Neural cell (in vitro differentiated cells): ENCODE measurements at regions not wholly inside any gene's neighbourhood (a gene's known extent, or its start where the extent isn't known, plus 50 kb on each side); places are given as distances from the start of the nearest gene placed in this dataset.

Source experiments
- H2AFZ ChIP-seq: fragments of 200-600, 300-800 bp; sonication (generic), shearing (Covaris generic); 2 replicates; pipeline ENCODE4 v1.6.0; 2014; ENCODE audit warnings: low read depth, mild to moderate bottlenecking, antibody characterized with exemption, low read length, moderate library complexity
- H3F3A ChIP-seq: fragments of 200-600 bp; shearing (Covaris generic); 2 replicates; pipeline ENCODE4 v1.6.1; 2016; ENCODE audit warnings: mild to moderate bottlenecking, moderate library complexity, mixed read lengths, antibody characterized with exemption, low read length; ENCODE audit not compliant: insufficient read depth, poor library complexity, severe bottlenecking
- H3K27ac ChIP-seq: fragments of 200-600, 300-800 bp; sonication (generic), shearing (Covaris generic); 2 replicates; pipeline ENCODE4 v1.5.1; 2014; ENCODE audit warnings: mild to moderate bottlenecking, low read length, moderate library complexity
- H3K27me3 ChIP-seq: fragments of 300-800, 200-600 bp; sonication (generic), shearing (Covaris generic); 2 replicates; pipeline ENCODE4 v1.6.0; 2014; ENCODE audit warnings: mild to moderate bottlenecking, low read depth, low read length, moderate library complexity; ENCODE audit not compliant: insufficient read depth
- H3K36me3 ChIP-seq: fragments of 300-800, 200-600 bp; sonication (generic), shearing (Covaris generic); 2 replicates; pipeline ENCODE4 v1.5.1; 2014; ENCODE audit warnings: mild to moderate bottlenecking, antibody characterized with exemption, low read length, moderate library complexity; ENCODE audit not compliant: insufficient read depth
- H3K4me2 ChIP-seq: fragments of 300-800, 200-600 bp; sonication (generic), shearing (Covaris generic); 2 replicates; pipeline ENCODE4 v1.6.0; 2014; ENCODE audit warnings: mild to moderate bottlenecking, low read length
- H3K4me3 ChIP-seq: fragments of 300-800, 200-600 bp; sonication (generic), shearing (Covaris generic); 2 replicates; pipeline ENCODE4 v1.5.1; 2014; ENCODE audit warnings: mild to moderate bottlenecking, low read length, moderate library complexity
- H3K79me2 ChIP-seq: fragments of 200-600 bp; shearing (Covaris generic); replicated peaks from 2 replicates; pipeline ENCODE4 v1.6.0; 2014; ENCODE audit warnings: mild to moderate bottlenecking, low read length, moderate library complexity; ENCODE audit not compliant: insufficient read depth
- H3K9ac ChIP-seq: fragments of 300-800, 200-600 bp; sonication (generic), shearing (Covaris generic); 2 replicates; pipeline ENCODE4 v1.6.1; 2016; ENCODE audit warnings: mild to moderate bottlenecking, low read length, mixed read lengths
- H3K9me2 ChIP-seq: fragments of 200-600 bp; shearing (Covaris generic); 2 replicates; pipeline ENCODE4 v1.6.1; 2016; ENCODE audit warnings: mild to moderate bottlenecking, low read length, mixed read lengths; ENCODE audit not compliant: insufficient read depth
- H3K9me3 ChIP-seq: fragments of 200-600, 300-800 bp; sonication (generic), shearing (Covaris generic); 2 replicates; pipeline ENCODE4 v1.6.1; 2016; ENCODE audit warnings: mild to moderate bottlenecking, mixed run types, low read length, moderate library complexity, mixed read lengths
- H4K20me1 ChIP-seq: fragments of 200-600 bp; shearing (Covaris generic); 2 replicates; pipeline ENCODE4 v1.6.1; 2016; ENCODE audit warnings: mild to moderate bottlenecking, mixed run types; ENCODE audit not compliant: insufficient read depth
- EP300 ChIP-seq: fragments of 450-650 bp; conservative IDR thresholded peaks from 2 replicates; pipeline ENCODE4 v1.6.1; 2014; ENCODE audit warnings: antibody characterized with exemption, mild to moderate bottlenecking, moderate library complexity; ENCODE audit not compliant: poor library complexity, severe bottlenecking
- EZH2 ChIP-seq: fragments of 200-600, 300-800 bp; shearing (Covaris generic), sonication (generic); IDR thresholded peaks from 2 replicates; pipeline ENCODE4 v1.6.1; 2014; ENCODE audit warnings: antibody characterized with exemption, low read length, borderline replicate concordance, mild to moderate bottlenecking; ENCODE audit not compliant: insufficient read depth, poor library complexity, severe bottlenecking
- MXI1 ChIP-seq: fragments of 450-650 bp; conservative IDR thresholded peaks from 2 replicates; pipeline ENCODE4 v1.6.1; 2014; ENCODE audit warnings: antibody characterized with exemption, mild to moderate bottlenecking; ENCODE audit not compliant: poor library complexity, severe bottlenecking
- POLR2AphosphoS5 ChIP-seq: IDR thresholded peaks from 2 replicates; pipeline ENCODE4 v1.6.1; 2012
- RAD21 ChIP-seq: fragments of 450-650 bp; conservative IDR thresholded peaks from 2 replicates; pipeline ENCODE4 v1.6.1; 2014; ENCODE audit warnings: antibody characterized with exemption, mild to moderate bottlenecking, moderate library complexity
- SMC3 ChIP-seq: fragments of 450-650 bp; conservative IDR thresholded peaks from 2 replicates; pipeline ENCODE4 v1.6.1; 2014; ENCODE audit warnings: antibody characterized with exemption, mild to moderate bottlenecking, moderate library complexity; ENCODE audit not compliant: poor library complexity
- TAF1 ChIP-seq: IDR thresholded peaks from 2 replicates; pipeline ENCODE4 v1.6.1; 2012; ENCODE audit warnings: low read depth
- TF ChIP-seq, protein P1 (sequence below): IDR thresholded peaks from 2 replicates; pipeline ENCODE4 v1.6.1; 2012; ENCODE audit warnings: borderline replicate concordance
- TF ChIP-seq, protein P2 (sequence below): fragments of 450-650 bp; IDR thresholded peaks from 2 replicates; pipeline ENCODE4 v1.5.1; 2014; ENCODE audit warnings: antibody characterized with exemption, mild to moderate bottlenecking, moderate library complexity; ENCODE audit not compliant: poor library complexity, severe bottlenecking

DNA sequence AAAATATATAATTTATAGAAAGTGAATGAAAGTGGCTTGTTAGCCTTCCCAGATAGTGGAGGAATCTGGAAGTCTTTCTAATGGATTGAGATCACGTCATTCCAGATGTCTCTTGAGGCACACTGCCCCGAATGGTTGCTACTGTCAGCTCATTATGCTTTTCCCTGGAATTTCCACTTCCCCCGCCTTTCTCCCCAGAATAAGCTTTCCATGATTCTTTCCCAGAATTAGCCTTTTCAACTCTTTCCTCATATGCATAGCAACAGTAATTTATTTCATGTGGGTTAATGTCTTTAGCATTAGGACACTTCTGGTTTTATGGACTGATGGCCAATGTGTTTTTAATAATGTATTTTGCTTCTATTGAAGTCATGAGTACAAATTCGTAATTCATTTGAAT is 81.5 kb downstream of the PALM2AKAP2 start:
- H3K4me3 ChIP-seq = no peak overlapping the region
- H3K79me2 ChIP-seq = no peaks in the 10 kb centered on the region
- H3K9ac ChIP-seq = no peak overlapping the region
- H3K36me3 ChIP-seq = no peaks in the 10 kb centered on the region
- H4K20me1 ChIP-seq = no peaks in the 10 kb centered on the region
- H3K9me3 ChIP-seq = no peaks in the 10 kb centered on the region
- TF ChIP-seq MXI1 (no peak), SMC3 (no peak), POLR2AphosphoS5 (no peak), EZH2 (no peak), RAD21 (no peak)
- TF ChIP-seq, protein P1, sequence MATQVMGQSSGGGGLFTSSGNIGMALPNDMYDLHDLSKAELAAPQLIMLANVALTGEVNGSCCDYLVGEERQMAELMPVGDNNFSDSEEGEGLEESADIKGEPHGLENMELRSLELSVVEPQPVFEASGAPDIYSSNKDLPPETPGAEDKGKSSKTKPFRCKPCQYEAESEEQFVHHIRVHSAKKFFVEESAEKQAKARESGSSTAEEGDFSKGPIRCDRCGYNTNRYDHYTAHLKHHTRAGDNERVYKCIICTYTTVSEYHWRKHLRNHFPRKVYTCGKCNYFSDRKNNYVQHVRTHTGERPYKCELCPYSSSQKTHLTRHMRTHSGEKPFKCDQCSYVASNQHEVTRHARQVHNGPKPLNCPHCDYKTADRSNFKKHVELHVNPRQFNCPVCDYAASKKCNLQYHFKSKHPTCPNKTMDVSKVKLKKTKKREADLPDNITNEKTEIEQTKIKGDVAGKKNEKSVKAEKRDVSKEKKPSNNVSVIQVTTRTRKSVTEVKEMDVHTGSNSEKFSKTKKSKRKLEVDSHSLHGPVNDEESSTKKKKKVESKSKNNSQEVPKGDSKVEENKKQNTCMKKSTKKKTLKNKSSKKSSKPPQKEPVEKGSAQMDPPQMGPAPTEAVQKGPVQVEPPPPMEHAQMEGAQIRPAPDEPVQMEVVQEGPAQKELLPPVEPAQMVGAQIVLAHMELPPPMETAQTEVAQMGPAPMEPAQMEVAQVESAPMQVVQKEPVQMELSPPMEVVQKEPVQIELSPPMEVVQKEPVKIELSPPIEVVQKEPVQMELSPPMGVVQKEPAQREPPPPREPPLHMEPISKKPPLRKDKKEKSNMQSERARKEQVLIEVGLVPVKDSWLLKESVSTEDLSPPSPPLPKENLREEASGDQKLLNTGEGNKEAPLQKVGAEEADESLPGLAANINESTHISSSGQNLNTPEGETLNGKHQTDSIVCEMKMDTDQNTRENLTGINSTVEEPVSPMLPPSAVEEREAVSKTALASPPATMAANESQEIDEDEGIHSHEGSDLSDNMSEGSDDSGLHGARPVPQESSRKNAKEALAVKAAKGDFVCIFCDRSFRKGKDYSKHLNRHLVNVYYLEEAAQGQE = no peak
- TF ChIP-seq, protein P2, sequence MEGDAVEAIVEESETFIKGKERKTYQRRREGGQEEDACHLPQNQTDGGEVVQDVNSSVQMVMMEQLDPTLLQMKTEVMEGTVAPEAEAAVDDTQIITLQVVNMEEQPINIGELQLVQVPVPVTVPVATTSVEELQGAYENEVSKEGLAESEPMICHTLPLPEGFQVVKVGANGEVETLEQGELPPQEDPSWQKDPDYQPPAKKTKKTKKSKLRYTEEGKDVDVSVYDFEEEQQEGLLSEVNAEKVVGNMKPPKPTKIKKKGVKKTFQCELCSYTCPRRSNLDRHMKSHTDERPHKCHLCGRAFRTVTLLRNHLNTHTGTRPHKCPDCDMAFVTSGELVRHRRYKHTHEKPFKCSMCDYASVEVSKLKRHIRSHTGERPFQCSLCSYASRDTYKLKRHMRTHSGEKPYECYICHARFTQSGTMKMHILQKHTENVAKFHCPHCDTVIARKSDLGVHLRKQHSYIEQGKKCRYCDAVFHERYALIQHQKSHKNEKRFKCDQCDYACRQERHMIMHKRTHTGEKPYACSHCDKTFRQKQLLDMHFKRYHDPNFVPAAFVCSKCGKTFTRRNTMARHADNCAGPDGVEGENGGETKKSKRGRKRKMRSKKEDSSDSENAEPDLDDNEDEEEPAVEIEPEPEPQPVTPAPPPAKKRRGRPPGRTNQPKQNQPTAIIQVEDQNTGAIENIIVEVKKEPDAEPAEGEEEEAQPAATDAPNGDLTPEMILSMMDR = no peak
- H3K27me3 ChIP-seq = no peaks in the 10 kb centered on the region
- no peak overlapping the region for H3K27ac ChIP-seq
- H3K4me2 ChIP-seq = no peak overlapping the region
- H3F3A ChIP-seq = no peaks in the 10 kb centered on the region
- no peaks in the 10 kb centered on the region for H3K9me2 ChIP-seq
- no peak overlapping the region for H2AFZ ChIP-seq

GRCh38 chr9:109861918-109862317 is 81.9 kb downstream of the PALM2AKAP2 start:
- Histone ChIP-seq H3K27ac (no peak overlapping the region), H3K36me3 (no peaks in the 10 kb centered on the region), H2AFZ (no peak overlapping the region), H3K4me2 (no peak overlapping the region), H4K20me1 (no peaks in the 10 kb centered on the region), H3F3A (no peaks in the 10 kb centered on the region), H3K9me2 (no peaks in the 10 kb centered on the region), H3K4me3 (no peak overlapping the region), H3K9ac (no peak overlapping the region), H3K9me3 (no peaks in the 10 kb centered on the region), H3K27me3 (no peaks in the 10 kb centered on the region), H3K79me2 (no peaks in the 10 kb centered on the region)
- TF ChIP-seq TAF1 (no peak), EZH2 (no peak), RAD21 (no peak), POLR2AphosphoS5 (no peak), EP300 (no peak), SMC3 (no peak), MXI1 (no peak)
- TF ChIP-seq, protein P1 = no peak
- TF ChIP-seq, protein P2 = no peak
